ENCODE measurements at regions not wholly inside any gene's neighbourhood (a gene's known extent, or its start where the extent isn't known, plus 50 kb on each side); places are given as distances from the start of the nearest gene placed in this dataset.

DNA sequence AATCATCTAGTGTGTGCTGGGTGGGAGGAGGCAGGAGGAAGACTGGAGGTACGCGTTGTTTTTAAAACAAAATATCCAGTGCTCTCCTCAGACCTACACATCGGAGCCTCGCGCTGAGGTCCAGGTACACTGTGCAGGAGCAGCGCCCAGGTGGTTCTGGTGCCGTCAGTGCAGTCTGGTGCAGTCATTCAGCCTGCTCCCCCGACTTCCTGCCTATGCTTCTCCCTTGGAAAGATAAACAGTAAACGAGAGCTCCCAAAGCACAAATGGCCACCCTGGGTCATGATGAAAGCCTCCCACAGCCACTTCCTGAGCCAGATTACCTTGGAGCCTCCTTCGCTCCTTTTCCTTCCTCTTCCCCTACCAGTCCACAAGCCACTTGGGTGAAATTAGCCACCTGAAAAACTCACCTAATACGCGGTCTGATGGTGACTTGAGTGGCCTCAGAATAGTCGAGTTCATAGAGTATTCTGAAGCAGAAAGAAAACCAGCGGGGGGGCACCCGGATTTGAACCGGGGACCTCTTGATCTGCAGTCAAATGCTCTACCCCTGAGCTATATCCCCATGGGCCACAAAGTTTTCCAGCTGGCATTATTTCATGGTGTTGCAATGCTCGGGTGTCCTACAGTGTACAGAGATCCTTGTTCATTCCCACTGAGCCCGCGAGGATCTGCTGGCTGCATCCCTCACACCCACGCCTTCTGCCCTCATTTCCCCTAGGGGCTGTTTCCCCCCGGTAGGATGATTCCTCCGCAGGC, 82.5 kb downstream of the ZNF467 start:
- in situ Hi-C loops (cut with HindIII; ENCODE audit: extremely low pct_ligation_motif_present, low pct_unique_long_range_greater_than_20kb), result no loop called here
- Histone ChIP-seq H3K27me3 (ENCODE audit: control insufficient read depth in 1 of 2, insufficient read depth in 2 of 2, low read length in 2 of 2) (no peaks in the 10 kb centered on the region; a peak in 2 of 5 replicates), H3K4me2 (ENCODE audit: low read depth, low read length) (peak overlapping the region; percentile 93), H3K9me3 (ENCODE audit: low read length) (no peaks in the 10 kb centered on the region), H3K79me2 (ENCODE audit: insufficient read depth, low read length) (no peaks in the 10 kb centered on the region), H3K4me3 (replicated peaks in 1 of 3; ENCODE audit: insufficient read depth in 1 of 3, low read depth in 2 of 3, low read length in 3 of 3) (peak overlapping the region; percentile 44 to 74 (median 66)), H3K36me3 (replicated peaks in 1 of 2; ENCODE audit: control insufficient read depth in 1 of 2, insufficient read depth in 2 of 2, low read length in 2 of 2) (no peaks in the 10 kb centered on the region), H3K9ac (ENCODE audit: insufficient read depth, low read depth, low read length) (no peak overlapping the region), H4K20me1 (ENCODE audit: insufficient read depth, low read length) (peaks cover 3% of the 10 kb centered on the region; the same call in 1 of the 2 replicates), H3K4me1 (ENCODE audit: insufficient read depth, low read length) (peaks cover 16% of the 10 kb centered on the region), H3K27ac (ENCODE audit: extremely low read length, insufficient read depth, low read length) (peak overlapping the region; percentile 19), H2AFZ (ENCODE audit: low read length) (peak overlapping the region; percentile 31)
- intact Hi-C loops (cut with micrococcal nuclease; ENCODE audit: unreplicated experiment), result loop anchor here (2.0 to 10.0 kb wide), 2 partner anchors 30 to 66 kb away; no protein-coding TSS in a partner anchor
- ChIA-PET POLR2A (interaction anchor here (1.0 kb wide), 2 partner anchors 17 to 66 kb away, joined by 4 to 5 read pairs; no protein-coding TSS in a partner anchor), CTCF (ENCODE audit: low intra/inter-chr PET ratio, low total read pairs) (no interaction called here)
- ATAC-seq (peak; percentile 95), FAIRE-seq (peak; percentile 91), DNase-seq (ENCODE audit: low spot score) (peak; percentile 92)
- BruUV-seq (replicated peaks), result TSS peak; percentile 100
- WGBS (ENCODE audit: low lambda C conversion rate), result 1% methylated on average over 16 of the region's 22 CpGs
- TF ChIP-seq ZNF616 (CRISPR knock-in tag; IDR thresholded peaks at IDR 0.05; ENCODE audit: low read depth) (no peak), HMGXB4 (CRISPR knock-in tag; IDR thresholded peaks at IDR 0.05; ENCODE audit: borderline replicate concordance in 1 of 2, low read depth in 1 of 2) (peak in 1 of 2 experiments; percentile 96; a peak in 3 of 4 replicates), ZUFSP (CRISPR knock-in tag; IDR thresholded peaks at IDR 0.05; ENCODE audit: borderline replicate concordance) (no peak), ZNF644 (CRISPR knock-in tag; IDR thresholded peaks at IDR 0.05; ENCODE audit: low read depth) (peak; percentile 37; the same call in 1 of the 2 replicates), ZNF10 (CRISPR knock-in tag; IDR thresholded peaks at IDR 0.05; ENCODE audit: borderline replicate concordance, low read depth) (no peak), FLYWCH1 (CRISPR knock-in tag; IDR thresholded peaks at IDR 0.05) (no peak), NONO (IDR thresholded peaks at IDR 0.05) (no peak), NONO (CRISPR knock-in tag; conservative IDR thresholded peaks at IDR 0.05) (peak; percentile 67), ZNF816 (CRISPR knock-in tag; IDR thresholded peaks at IDR 0.05; ENCODE audit: borderline replicate concordance) (no peak), TBL1XR1 (IDR thresholded peaks at IDR 0.05; ENCODE audit: borderline replicate concordance, low read length, partially characterized antibody) (peak; percentile 25), SOX6 (IDR thresholded peaks at IDR 0.05) (no peak), SOX6 (CRISPR knock-in tag; IDR thresholded peaks at IDR 0.05) (peak; percentile 69)
- TF ChIP-seq, protein P1, sequence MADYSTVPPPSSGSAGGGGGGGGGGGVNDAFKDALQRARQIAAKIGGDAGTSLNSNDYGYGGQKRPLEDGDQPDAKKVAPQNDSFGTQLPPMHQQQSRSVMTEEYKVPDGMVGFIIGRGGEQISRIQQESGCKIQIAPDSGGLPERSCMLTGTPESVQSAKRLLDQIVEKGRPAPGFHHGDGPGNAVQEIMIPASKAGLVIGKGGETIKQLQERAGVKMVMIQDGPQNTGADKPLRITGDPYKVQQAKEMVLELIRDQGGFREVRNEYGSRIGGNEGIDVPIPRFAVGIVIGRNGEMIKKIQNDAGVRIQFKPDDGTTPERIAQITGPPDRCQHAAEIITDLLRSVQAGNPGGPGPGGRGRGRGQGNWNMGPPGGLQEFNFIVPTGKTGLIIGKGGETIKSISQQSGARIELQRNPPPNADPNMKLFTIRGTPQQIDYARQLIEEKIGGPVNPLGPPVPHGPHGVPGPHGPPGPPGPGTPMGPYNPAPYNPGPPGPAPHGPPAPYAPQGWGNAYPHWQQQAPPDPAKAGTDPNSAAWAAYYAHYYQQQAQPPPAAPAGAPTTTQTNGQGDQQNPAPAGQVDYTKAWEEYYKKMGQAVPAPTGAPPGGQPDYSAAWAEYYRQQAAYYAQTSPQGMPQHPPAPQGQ (CRISPR knock-in tag; IDR thresholded peaks at IDR 0.05; ENCODE audit: borderline replicate concordance), result peak; percentile 82; the same call in 1 of the 2 replicates

All from HepG2 (cell line).